GM21529 (cell line): ENCODE measurements at regions not wholly inside any gene's neighbourhood (a gene's known extent, or its start where the extent isn't known, plus 50 kb on each side); places are given as distances from the start of the nearest gene placed in this dataset.

Source experiments
- ATAC-seq: cut with Tn5 transposase; IDR thresholded peaks from one replicate; pipeline ENCODE4 v1.9.1; 2021; ENCODE audit not compliant: unreplicated experiment

- no peak for ATAC-seq
These were observed 718.5 kb downstream of the UQCRFS1 start for GRCh38 chr19:28494461-28494860.

GRCh38 chr19:28493884-28494283 lies 719.1 kb downstream of the UQCRFS1 start:
- no peak for ATAC-seq

GRCh38 chr19:28492621-28493020 lies 720.3 kb downstream of the UQCRFS1 start:
- ATAC-seq, result no peak

GRCh38 chr19:28492201-28492600 lies 720.8 kb downstream of the UQCRFS1 start:
- ATAC-seq, result no peak

- ATAC-seq, result no peak
These were observed 723.2 kb downstream of the UQCRFS1 start for GRCh38 chr19:28489776-28490175.

GRCh38 chr19:28489126-28489660 lies 723.8 kb downstream of the UQCRFS1 start:
- ATAC-seq, result no peak

GRCh38 chr19:28487999-28488398 lies 725.0 kb downstream of the UQCRFS1 start:
- no peak for ATAC-seq

GRCh38 chr19:28486926-28487325 lies 726.0 kb downstream of the UQCRFS1 start:
- no peak for ATAC-seq

GRCh38 chr19:28486473-28486872 lies 726.5 kb downstream of the UQCRFS1 start:
- no peak for ATAC-seq

- ATAC-seq, result no peak
These were observed 727.7 kb downstream of the UQCRFS1 start for GRCh38 chr19:28485292-28485691.

GRCh38 chr19:28483197-28483596 lies 729.8 kb downstream of the UQCRFS1 start:
- no peak for ATAC-seq

GRCh38 chr19:28482221-28482620 lies 730.7 kb downstream of the UQCRFS1 start:
- ATAC-seq, result no peak

- no peak for ATAC-seq
These were observed 731.3 kb downstream of the UQCRFS1 start for GRCh38 chr19:28481674-28482073.

GRCh38 chr19:28475525-28475924 lies 737.4 kb downstream of the UQCRFS1 start:
- no peak for ATAC-seq

GRCh38 chr19:28472843-28473242 lies 740.1 kb downstream of the UQCRFS1 start:
- ATAC-seq, result no peak

- no peak for ATAC-seq
These were observed 741.0 kb downstream of the UQCRFS1 start for GRCh38 chr19:28471731-28472510.

GRCh38 chr19:28469544-28469943 lies 743.4 kb downstream of the UQCRFS1 start:
- ATAC-seq, result no peak

- ATAC-seq, result no peak
These were observed 744.1 kb downstream of the UQCRFS1 start for GRCh38 chr19:28468701-28469459.

- no peak for ATAC-seq
These were observed 746.6 kb downstream of the UQCRFS1 start for GRCh38 chr19:28466107-28467045.

- ATAC-seq, result no peak
These were observed 747.4 kb downstream of the UQCRFS1 start for GRCh38 chr19:28465371-28466086.
